SK-N-MC (cell line): ENCODE measurements at regions not wholly inside any gene's neighbourhood (a gene's known extent, or its start where the extent isn't known, plus 50 kb on each side); places are given as distances from the start of the nearest gene placed in this dataset.

Experiments used
- DNase-seq: peaks from one replicate; pipeline ENCODE4 v3.0.0-alpha.2; 2011; ENCODE audit warnings: low read depth, low spot score
- H3K27ac ChIP-seq: fragments of 200-600 bp; sonication (generic); 2 replicates; pipeline ENCODE4 v1.5.1; 2016; ENCODE audit warnings: mixed run types
- H3K36me3 ChIP-seq: fragments of 200-600 bp; sonication (generic); 2 replicates; pipeline ENCODE4 v1.6.1; 2017; ENCODE audit warnings: antibody characterized with exemption, low read length, mixed read lengths; ENCODE audit not compliant: insufficient read depth
- H3K4me3 ChIP-seq: fragments of 200-600 bp; sonication (generic); 2 replicates; pipeline ENCODE4 v1.5.1; 2016
- H3K9ac ChIP-seq: fragments of 200-600 bp; sonication (generic); 2 replicates; pipeline ENCODE4 v1.8.0; 2017; ENCODE audit warnings: mixed run types, mixed read lengths; ENCODE audit not compliant: insufficient read length
- H3K9me3 ChIP-seq: fragments of 200-600 bp; sonication (generic); 2 replicates; pipeline ENCODE4 v1.6.1; 2017; ENCODE audit warnings: low read depth, mild to moderate bottlenecking, antibody characterized with exemption, low read length, moderate library complexity, mixed read lengths
- EZH2 ChIP-seq: fragments of 200-600 bp; sonication (generic); IDR thresholded peaks from one replicate; pipeline ENCODE4 v1.6.1; 2017; ENCODE audit warnings: antibody characterized with exemption
- FOXP2 ChIP-seq: optimal IDR thresholded peaks from 2 replicates; pipeline ENCODE3; 2011; ENCODE audit warnings: mild to moderate bottlenecking, moderate library complexity; ENCODE audit not compliant: insufficient read depth; ENCODE audit errors: extremely low read length, control extremely low read depth
- POLR2AphosphoS5 ChIP-seq: IDR thresholded peaks from 2 replicates; pipeline ENCODE4 v1.6.1; 2012; ENCODE audit warnings: mild to moderate bottlenecking, low read depth, low read length, borderline replicate concordance

DNA sequence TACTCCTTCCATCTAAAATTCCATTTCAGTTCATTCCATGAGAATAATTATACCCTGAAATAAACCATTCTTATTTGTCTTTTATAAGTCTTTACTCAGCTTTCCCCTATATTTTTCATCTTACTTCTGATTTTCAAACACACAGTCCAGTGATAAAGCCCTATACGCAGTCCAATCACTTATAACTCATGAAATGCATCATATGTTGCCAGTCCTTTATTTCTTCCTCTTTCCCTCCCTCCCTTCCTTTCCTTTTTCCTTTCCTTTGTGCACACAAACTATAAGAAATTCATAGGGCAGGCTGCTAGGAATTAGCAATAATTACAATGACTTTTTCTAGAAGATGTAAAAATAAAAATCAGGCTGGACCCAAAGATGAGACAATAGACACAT lies 58.8 kb upstream of the RPS23 start:
- no peak for DNase-seq
- H3K9ac ChIP-seq = no peak overlapping the region
- no peaks in the 10 kb centered on the region for H3K9me3 ChIP-seq
- H3K4me3 ChIP-seq = no peak overlapping the region
- TF ChIP-seq FOXP2 (no peak), EZH2 (no peak), POLR2AphosphoS5 (no peak)
- no peaks in the 10 kb centered on the region for H3K36me3 ChIP-seq
- H3K27ac ChIP-seq = no peak overlapping the region

- Histone ChIP-seq H3K27ac (no peak overlapping the region), H3K9ac (no peak overlapping the region), H3K4me3 (no peak overlapping the region), H3K36me3 (no peaks in the 10 kb centered on the region), H3K9me3 (no peaks in the 10 kb centered on the region)
- no peak for DNase-seq
- TF ChIP-seq FOXP2 (no peak), POLR2AphosphoS5 (no peak), EZH2 (no peak)
These were observed 58.2 kb upstream of the RPS23 start for GRCh38 chr5:82336226-82336958.

DNA sequence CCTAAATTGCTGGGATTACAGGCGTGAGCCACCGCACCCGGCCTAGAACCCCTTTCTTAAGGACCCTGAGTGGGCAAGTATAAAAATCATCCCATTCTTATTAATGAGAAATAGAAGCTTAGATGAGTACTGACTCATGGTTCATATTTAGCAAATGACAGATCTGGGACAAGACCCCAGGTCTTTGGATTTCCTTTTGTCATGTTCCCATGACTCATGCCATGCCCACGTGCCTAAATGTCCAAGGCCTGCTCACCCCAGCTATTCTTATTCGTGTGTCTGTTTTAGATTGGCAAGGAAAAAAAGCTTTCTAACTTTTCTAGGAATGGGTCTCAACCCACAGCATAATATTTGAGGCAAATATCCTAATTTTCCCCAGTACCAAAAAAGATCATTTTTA lies 57.7 kb upstream of the RPS23 start:
- DNase-seq = no peak
- Histone ChIP-seq H3K36me3 (no peaks in the 10 kb centered on the region), H3K9me3 (no peaks in the 10 kb centered on the region), H3K4me3 (no peak overlapping the region), H3K27ac (no peak overlapping the region), H3K9ac (no peak overlapping the region)
- TF ChIP-seq FOXP2 (no peak), EZH2 (no peak), POLR2AphosphoS5 (no peak)

DNA sequence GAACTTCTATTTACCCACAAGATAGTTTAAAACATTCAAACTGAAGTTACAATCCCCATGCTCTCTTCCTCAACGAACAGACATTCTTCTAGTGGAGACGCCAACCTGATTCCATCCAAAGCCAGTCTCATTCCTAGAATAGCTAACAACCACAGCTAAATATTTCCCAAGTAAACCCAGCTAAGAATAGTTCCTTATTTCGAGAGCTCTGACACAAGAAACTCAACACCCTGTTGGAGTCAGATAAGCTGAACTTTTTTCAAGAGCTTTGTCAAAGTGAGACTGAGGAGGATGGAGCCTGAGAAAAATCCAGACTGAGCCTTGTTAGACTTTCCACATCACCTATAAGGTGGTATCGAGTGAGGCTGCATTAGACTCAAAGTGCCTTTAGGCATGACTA lies 56.7 kb upstream of the RPS23 start:
- H3K36me3 ChIP-seq = no peaks in the 10 kb centered on the region
- no peak overlapping the region for H3K27ac ChIP-seq
- H3K4me3 ChIP-seq = no peak overlapping the region
- TF ChIP-seq FOXP2 = no peak
- no peak for TF ChIP-seq EZH2
- TF ChIP-seq POLR2AphosphoS5 = no peak
- H3K9me3 ChIP-seq = no peaks in the 10 kb centered on the region
- no peak for DNase-seq
- no peak overlapping the region for H3K9ac ChIP-seq

DNA sequence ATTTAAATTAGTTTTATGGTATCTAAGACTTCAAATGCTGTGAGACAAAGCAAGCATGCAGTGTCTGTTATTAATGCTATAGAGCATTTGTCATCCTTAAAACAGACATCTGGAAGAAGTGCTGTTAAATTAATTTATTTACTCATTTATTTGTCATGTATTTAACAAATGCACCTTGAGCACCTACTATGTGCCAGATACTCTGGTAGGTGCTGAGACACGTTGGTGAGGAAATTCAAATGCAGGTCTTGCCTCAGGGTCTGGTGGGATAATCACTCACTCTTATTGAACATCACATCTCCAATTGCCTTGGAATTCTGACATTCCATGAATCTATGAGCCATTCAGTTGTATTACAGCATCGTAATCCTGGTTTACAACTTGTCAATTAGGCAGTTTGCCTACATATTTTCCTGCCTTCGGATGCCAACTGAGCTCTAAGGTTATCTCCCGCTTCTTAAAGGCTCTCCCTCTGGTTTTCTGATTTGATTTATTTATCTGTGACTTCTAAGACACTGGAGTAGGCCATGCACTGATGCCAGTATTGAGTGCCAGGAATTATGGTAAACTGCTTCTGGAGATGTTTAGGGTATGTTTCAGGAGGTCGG lies 56.0 kb upstream of the RPS23 start:
- DNase-seq = no peak
- H3K9ac ChIP-seq = no peak overlapping the region
- no peak overlapping the region for H3K27ac ChIP-seq
- no peaks in the 10 kb centered on the region for H3K36me3 ChIP-seq
- no peak overlapping the region for H3K4me3 ChIP-seq
- no peaks in the 10 kb centered on the region for H3K9me3 ChIP-seq
- TF ChIP-seq POLR2AphosphoS5 (no peak), FOXP2 (no peak), EZH2 (no peak)

- Histone ChIP-seq H3K9ac (no peak overlapping the region), H3K9me3 (no peaks in the 10 kb centered on the region), H3K27ac (no peak overlapping the region), H3K36me3 (no peaks in the 10 kb centered on the region), H3K4me3 (no peak overlapping the region)
- no peak for DNase-seq
- TF ChIP-seq FOXP2 = no peak
- no peak for TF ChIP-seq POLR2AphosphoS5
- no peak for TF ChIP-seq EZH2
These were observed 54.9 kb upstream of the RPS23 start for GRCh38 chr5:82332886-82333615.

GRCh38 chr5:82332064-82332855 lies 54.1 kb upstream of the RPS23 start:
- H3K27ac ChIP-seq = peak overlapping the region; percentile 69
- DNase-seq = no peak
- H3K9ac ChIP-seq = no peak overlapping the region
- peak overlapping the region; percentile 25 for H3K4me3 ChIP-seq
- no peaks in the 10 kb centered on the region for H3K36me3 ChIP-seq
- no peak for TF ChIP-seq FOXP2
- TF ChIP-seq POLR2AphosphoS5 = no peak
- no peak for TF ChIP-seq EZH2
- H3K9me3 ChIP-seq = no peaks in the 10 kb centered on the region

DNA sequence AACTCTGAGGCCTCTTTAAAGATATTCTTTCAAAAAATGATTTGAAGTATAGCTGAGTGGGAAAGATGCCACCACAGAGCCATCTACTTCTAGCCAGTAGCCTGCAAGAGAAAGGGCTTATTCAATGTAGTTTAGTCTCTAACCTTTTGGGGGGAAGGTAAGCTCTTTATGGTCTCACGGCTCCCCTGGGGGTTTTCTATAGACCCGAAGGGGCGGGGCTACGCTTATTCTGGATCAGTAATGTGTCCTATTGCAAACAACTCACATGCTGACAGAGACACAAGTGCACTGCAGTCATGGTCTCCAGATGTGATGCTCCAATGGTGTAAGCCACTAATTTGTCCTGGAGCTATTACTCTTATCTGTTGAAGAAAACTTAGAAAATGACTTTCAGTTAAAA lies 53.4 kb upstream of the RPS23 start:
- no peak overlapping the region for H3K9ac ChIP-seq
- peak overlapping the region; percentile 47 for H3K4me3 ChIP-seq
- TF ChIP-seq FOXP2 (no peak), EZH2 (no peak), POLR2AphosphoS5 (no peak)
- no peaks in the 10 kb centered on the region for H3K9me3 ChIP-seq
- H3K36me3 ChIP-seq = no peaks in the 10 kb centered on the region
- H3K27ac ChIP-seq = peak overlapping the region; percentile 78
- no peak for DNase-seq
